SK-N-SH (cell line): ENCODE measurements at regions not wholly inside any gene's neighbourhood (a gene's known extent, or its start where the extent isn't known, plus 50 kb on each side); places are given as distances from the start of the nearest gene placed in this dataset.

Experiments used
- CTCF ChIA-PET: fragments of 300-600, 350-600 bp; formaldehyde crosslinking; extraction: SDS; loops from one replicate; lab custom pipeline; 2021; lab: Yijun Ruan, JAX
- POLR2A ChIA-PET: fragments of 350-600 bp; sonication (Branson Sonifier 250); formaldehyde crosslinking; extraction: SDS; loops from one replicate; lab custom pipeline; 2020; ENCODE audit warnings: antibody characterized with exemption, inconsistent platforms; lab: Yijun Ruan, JAX
- DNase-seq: peaks from one replicate; pipeline ENCODE4 v3.0.0; 2012
- H2AFZ ChIP-seq: fragments of 200-600 bp; sonication (generic); 2 replicates; pipeline ENCODE4 v1.8.1; 2016; ENCODE audit warnings: antibody characterized with exemption, mild to moderate bottlenecking, low read depth
- H3F3A ChIP-seq: fragments of 200-600 bp; sonication (generic); replicated peaks from 2 replicates; pipeline ENCODE3; 2016; ENCODE audit warnings: antibody characterized with exemption, mild to moderate bottlenecking; ENCODE audit not compliant: insufficient read depth
- H3K27ac ChIP-seq, 2 experiments: fragments of 200-500 bp in 1 of 2; fragments of 200-600 bp in 1 of 2; sonication (Bioruptor generic) in 1 of 2; sonication (generic), shearing (Covaris generic) in 1 of 2; 2 replicates each; pipeline versions ENCODE4 v1.5.1 to v1.6.1; 2014 to 2016; ENCODE audit warnings: low read depth in 2 of 2, inconsistent platforms in 1 of 2, low read length in 1 of 2, mild to moderate bottlenecking in 1 of 2, mixed read lengths in 1 of 2
- H3K27me3 ChIP-seq: fragments of 200-600 bp; sonication (generic), shearing (Covaris generic); 2 replicates; pipeline ENCODE4 v1.6.1; 2016; ENCODE audit warnings: mixed run types; ENCODE audit not compliant: insufficient read depth
- H3K36me3 ChIP-seq, 2 experiments: fragments of 200-500 bp in 1 of 2; fragments of 200-600 bp in 1 of 2; sonication (Bioruptor generic) in 1 of 2; sonication (generic) in 1 of 2; replicated peaks in 1 of 2; 2 replicates each; pipeline versions ENCODE3 to v1.5.1; 2014 to 2016; ENCODE audit warnings: low read length in 1 of 2, mild to moderate bottlenecking in 1 of 2; ENCODE audit not compliant: insufficient read depth in 2 of 2, control insufficient read depth in 1 of 2
- H3K4me1 ChIP-seq, 2 experiments: fragments of 200-500 bp in 1 of 2; fragments of 200-600 bp in 1 of 2; sonication (Bioruptor generic) in 1 of 2; sonication (generic), shearing (Covaris generic) in 1 of 2; 2 replicates each; pipeline versions ENCODE4 v1.5.1 to v1.6.1; 2014 to 2016; ENCODE audit warnings: low read depth in 1 of 2, low read length in 1 of 2, mixed run types in 1 of 2; ENCODE audit not compliant: insufficient read depth in 2 of 2, control insufficient read depth in 1 of 2
- H3K4me2 ChIP-seq: fragments of 200-600 bp; sonication (generic), shearing (Covaris generic); 2 replicates; pipeline ENCODE4 v1.6.1; 2017; ENCODE audit warnings: mixed run types
- H3K4me3 ChIP-seq, 2 experiments: fragments of 200-500 bp in 1 of 2; fragments of 200-600 bp in 1 of 2; sonication (Bioruptor generic) in 1 of 2; sonication (generic), shearing (Covaris generic) in 1 of 2; 2 replicates each; pipeline versions ENCODE4 v1.5.1 to v1.8.1; 2014 to 2016; ENCODE audit warnings: low read depth in 2 of 2, inconsistent platforms in 1 of 2, low read length in 1 of 2, mild to moderate bottlenecking in 1 of 2, mixed read lengths in 1 of 2, moderate library complexity in 1 of 2
- H3K79me2 ChIP-seq: fragments of 200-600 bp; sonication (generic); 2 replicates; pipeline ENCODE4 v1.8.1; 2017; ENCODE audit warnings: mild to moderate bottlenecking; ENCODE audit not compliant: insufficient read depth
- H3K9ac ChIP-seq: fragments of 200-600 bp; sonication (generic); 2 replicates; pipeline ENCODE4 v1.6.1; 2017; ENCODE audit warnings: mixed run types
- H3K9me2 ChIP-seq: fragments of 200-600 bp; sonication (generic); 2 replicates; pipeline ENCODE4 v1.6.1; 2017; ENCODE audit warnings: mixed run types
- H3K9me3 ChIP-seq: fragments of 200-600 bp; sonication (generic); 2 replicates; pipeline ENCODE4 v1.6.1; 2017; ENCODE audit warnings: mixed run types, mild to moderate bottlenecking, moderate library complexity
- H4K20me1 ChIP-seq: fragments of 200-600 bp; sonication (generic); 2 replicates; pipeline ENCODE4 v1.6.1; 2017; ENCODE audit warnings: mild to moderate bottlenecking, mixed run types; ENCODE audit not compliant: insufficient read depth
- CHD2 ChIP-seq: fragments of 150-350 bp; IDR thresholded peaks from 2 replicates; pipeline ENCODE4 v1.6.1; 2018; ENCODE audit warnings: low read length; ENCODE audit not compliant: partially characterized antibody
- CTCF ChIP-seq: fragments of 200-600 bp; sonication (generic); IDR thresholded peaks from 2 replicates; pipeline ENCODE4 v1.6.1; 2017; ENCODE audit warnings: antibody characterized with exemption, mild to moderate bottlenecking, moderate library complexity
- EP300 ChIP-seq, 2 experiments: IDR thresholded peaks; 2 replicates each; pipeline versions ENCODE4 v1.4.0 to v1.6.1; 2012; ENCODE audit warnings: borderline replicate concordance in 1 of 2, low read depth in 1 of 2, low read length in 1 of 2
- EZH2phosphoT487 ChIP-seq: fragments of 200-600 bp; sonication (generic); IDR thresholded peaks from 2 replicates; pipeline ENCODE4 v1.6.1; 2017; ENCODE audit warnings: low read depth, mixed run types, mild to moderate bottlenecking, antibody characterized with exemption, moderate library complexity, borderline replicate concordance
- FOXJ3 ChIP-seq: sonication (generic); formaldehyde crosslinking; IDR thresholded peaks from 2 replicates; pipeline ENCODE4 v1.5.1; 2020; ENCODE audit warnings: mild to moderate bottlenecking, missing genetic modification reagents
- FOXM1 ChIP-seq: IDR thresholded peaks from 2 replicates; pipeline ENCODE4 v1.4.0; 2012; ENCODE audit warnings: low read depth, mild to moderate bottlenecking
- GABPA ChIP-seq: IDR thresholded peaks from 2 replicates; pipeline ENCODE4 v1.4.0; 2012; ENCODE audit warnings: low read depth, mild to moderate bottlenecking
- JUND ChIP-seq: IDR thresholded peaks from 2 replicates; pipeline ENCODE4 v1.4.0; 2012
- MAX ChIP-seq: IDR thresholded peaks from 2 replicates; pipeline ENCODE4 v1.4.0; 2012; ENCODE audit warnings: low read depth
- MEF2A ChIP-seq: IDR thresholded peaks from 2 replicates; pipeline ENCODE4 v1.4.0; 2012; ENCODE audit warnings: low read depth, borderline replicate concordance
- NFIC ChIP-seq: IDR thresholded peaks from 2 replicates; pipeline ENCODE4 v1.4.0; 2012; ENCODE audit warnings: borderline replicate concordance
- POLR2AphosphoS5 ChIP-seq: IDR thresholded peaks from 2 replicates; pipeline ENCODE4 v1.6.1; 2012; ENCODE audit warnings: low read depth, low read length
- RCOR1 ChIP-seq: fragments of 150-350 bp; IDR thresholded peaks from 2 replicates; pipeline ENCODE4 v1.6.1; 2017; ENCODE audit warnings: antibody characterized with exemption, low read length
- SIN3A ChIP-seq: IDR thresholded peaks from 2 replicates; pipeline ENCODE4 v1.6.1; 2012; ENCODE audit warnings: low read depth, mild to moderate bottlenecking, low read length, moderate library complexity, borderline replicate concordance
- SMC3 ChIP-seq: IDR thresholded peaks from 2 replicates; pipeline ENCODE4 v1.6.1; 2012; ENCODE audit warnings: low read depth, low read length, improper control_type of control experiment
- TAF1 ChIP-seq: IDR thresholded peaks from 2 replicates; pipeline ENCODE4 v1.6.1; 2012; ENCODE audit warnings: low read depth, mild to moderate bottlenecking, low read length, moderate library complexity, borderline replicate concordance
- TCF12 ChIP-seq: IDR thresholded peaks from 2 replicates; pipeline ENCODE4 v1.4.0; 2012
- TEAD4 ChIP-seq: IDR thresholded peaks from 2 replicates; pipeline ENCODE4 v1.4.0; 2012; ENCODE audit warnings: mild to moderate bottlenecking, borderline replicate concordance; ENCODE audit not compliant: insufficient read depth
- WGBS: methylation state at CpG from one replicate; pipeline ENCODE4 v1.1.6; 2017; ENCODE audit warnings: low lambda C conversion rate; 5-methylcytosine and 5-hydroxymethylcytosine counted together

- no peak overlapping the region for H3K9ac ChIP-seq
- H3K4me2 ChIP-seq: no peak overlapping the region
- H2AFZ ChIP-seq: no peak overlapping the region
- no peaks in the 10 kb centered on the region for H3F3A ChIP-seq
- H4K20me1 ChIP-seq: no peaks in the 10 kb centered on the region
- H3K27ac ChIP-seq: no peak overlapping the region
- no peaks in the 10 kb centered on the region for H3K36me3 ChIP-seq
- H3K4me1 ChIP-seq: no peaks in the 10 kb centered on the region
- no peaks in the 10 kb centered on the region for H3K9me3 ChIP-seq
- no peak for DNase-seq
- H3K79me2 ChIP-seq: no peaks in the 10 kb centered on the region
- no peaks in the 10 kb centered on the region for H3K9me2 ChIP-seq
- 2% methylated on average over 2 of the region's 2 CpGs for WGBS
- TF ChIP-seq MEF2A: no peak
- no peak for TF ChIP-seq RCOR1
- TF ChIP-seq CTCF: no peak
- TF ChIP-seq JUND: no peak
- no peak for TF ChIP-seq GABPA
- TF ChIP-seq TCF12: no peak
- TF ChIP-seq POLR2AphosphoS5: no peak
- TF ChIP-seq MAX: no peak
- TF ChIP-seq, all 33 proteins: peak for 0
- POLR2A ChIA-PET: no interaction called here
- Histone ChIP-seq H3K4me3 (no peak overlapping the region), H3K27me3 (no peaks in the 10 kb centered on the region)
- CTCF ChIA-PET: no interaction called here
These were observed 375.4 kb upstream of the ACVR2A start for GRCh38 chr2:147469471-147469870.

GRCh38 chr2:147468963-147469362 is 375.9 kb upstream of the ACVR2A start:
- CTCF ChIA-PET: no interaction called here
- Histone ChIP-seq H3K27ac (no peak overlapping the region), H3K4me3 (no peak overlapping the region), H3F3A (no peaks in the 10 kb centered on the region), H2AFZ (no peak overlapping the region), H3K27me3 (no peaks in the 10 kb centered on the region), H4K20me1 (no peaks in the 10 kb centered on the region), H3K4me1 (no peaks in the 10 kb centered on the region), H3K79me2 (no peaks in the 10 kb centered on the region), H3K9me2 (no peaks in the 10 kb centered on the region), H3K36me3 (no peaks in the 10 kb centered on the region), H3K9me3 (no peaks in the 10 kb centered on the region), H3K9ac (no peak overlapping the region), H3K4me2 (no peak overlapping the region)
- WGBS: 40% methylated on average over 5 of the region's 5 CpGs
- TF ChIP-seq EP300 (IDR thresholded peaks at IDR 0.05; ENCODE audit: borderline replicate concordance in 1 of 2, low read depth in 1 of 2, low read length in 1 of 2): no peak
- TF ChIP-seq RCOR1: no peak
- TF ChIP-seq JUND: no peak
- TF ChIP-seq CHD2: no peak
- TF ChIP-seq SIN3A: no peak
- TF ChIP-seq MEF2A: no peak
- TF ChIP-seq TEAD4: no peak
- TF ChIP-seq EZH2phosphoT487: no peak
- no peak for TF ChIP-seq SMC3
- TF ChIP-seq GABPA: no peak
- no peak for TF ChIP-seq NFIC
- no peak for TF ChIP-seq TCF12
- TF ChIP-seq FOXJ3: no peak
- no peak for TF ChIP-seq FOXM1
- TF ChIP-seq TAF1: no peak
- TF ChIP-seq POLR2AphosphoS5: no peak
- DNase-seq: no peak
- POLR2A ChIA-PET: no interaction called here
